WTC11 (cell line): ENCODE measurements at regions not wholly inside any gene's neighbourhood (a gene's known extent, or its start where the extent isn't known, plus 50 kb on each side); places are given as distances from the start of the nearest gene placed in this dataset.

Source experiments
- ATAC-seq: fragments of 200-7000 bp; cut with Tn5 transposase; 2 replicates; pipeline ENCODE4 v1.10.0; 2021; ENCODE audit warnings: mild to moderate bottlenecking, moderate library complexity
- CTCF ChIA-PET: fragments of 300-600 bp; sonication (Branson Sonifier 250); formaldehyde crosslinking; loops from one replicate; lab custom pipeline; 2021; ENCODE audit warnings: antibody characterized with exemption; lab: Charles Lee
- POLR2A ChIA-PET: fragments of 350-600 bp; sonication (Branson Sonifier 250); formaldehyde crosslinking; loops from one replicate; lab custom pipeline; 2021; ENCODE audit warnings: antibody characterized with exemption; lab: Charles Lee
- DNase-seq: peaks from one replicate; pipeline ENCODE4 v3.0.0; 2021; ENCODE audit warnings: low spot score
- H3K27ac Mint-ChIP-seq: 2 replicates; pipeline ENCODE4 v1.8.0; 2021; ENCODE audit warnings: mixed read lengths
- H3K27me3 Mint-ChIP-seq: 2 replicates; pipeline ENCODE4 v1.8.0; 2021; ENCODE audit warnings: low read depth, mild to moderate bottlenecking, moderate library complexity, mixed read lengths
- H3K36me3 Mint-ChIP-seq: 2 replicates; pipeline ENCODE4 v1.8.0; 2021; ENCODE audit warnings: mixed read lengths
- H3K4me1 Mint-ChIP-seq: 2 replicates; pipeline ENCODE4 v1.8.0; 2022; ENCODE audit warnings: mixed read lengths
- H3K4me3 Mint-ChIP-seq: 2 replicates; pipeline ENCODE4 v1.8.0; 2021; ENCODE audit warnings: mild to moderate bottlenecking, moderate library complexity, mixed read lengths
- H3K9me3 Mint-ChIP-seq: 2 replicates; pipeline ENCODE4 v1.8.0; 2021; ENCODE audit warnings: mixed read lengths
- AFF4 ChIP-seq: sonication (generic); formaldehyde crosslinking; IDR thresholded peaks from 2 replicates; pipeline ENCODE4 v1.8.1; 2023; ENCODE audit warnings: mild to moderate bottlenecking, missing genetic modification reagents, borderline replicate concordance
- ATF1 ChIP-seq: sonication (generic); formaldehyde crosslinking; IDR thresholded peaks from 2 replicates; pipeline ENCODE4 v1.8.1; 2023; ENCODE audit warnings: mild to moderate bottlenecking, moderate library complexity, missing genetic modification reagents
- E2F5 ChIP-seq: sonication (generic); formaldehyde crosslinking; IDR thresholded peaks from 2 replicates; pipeline ENCODE4 v1.8.1; 2022; ENCODE audit warnings: mild to moderate bottlenecking, moderate library complexity, missing genetic modification reagents
- ELF4 ChIP-seq: sonication (generic); formaldehyde crosslinking; IDR thresholded peaks from 2 replicates; pipeline ENCODE4 v1.8.1; 2022; ENCODE audit warnings: low read depth, mild to moderate bottlenecking, moderate library complexity, missing genetic modification reagents
- EMX1 ChIP-seq: fragments of 250-450 bp; sonication (Bioruptor Pico); IDR thresholded peaks from 2 replicates; pipeline ENCODE4 v1.8.0; 2021; ENCODE audit warnings: mild to moderate bottlenecking
- FOXJ3 ChIP-seq: sonication (generic); formaldehyde crosslinking; IDR thresholded peaks from 2 replicates; pipeline ENCODE4 v1.9.0; 2021; ENCODE audit warnings: missing genetic modification reagents, mild to moderate bottlenecking, borderline replicate concordance
- FOXP1 ChIP-seq: sonication (generic); formaldehyde crosslinking; IDR thresholded peaks from 2 replicates; pipeline ENCODE4 v1.8.0; 2022; ENCODE audit warnings: missing genetic modification reagents, mild to moderate bottlenecking, moderate library complexity, borderline replicate concordance
- FOXP4 ChIP-seq: sonication (generic); formaldehyde crosslinking; IDR thresholded peaks from 2 replicates; pipeline ENCODE4 v1.8.0; 2022; ENCODE audit warnings: mild to moderate bottlenecking, missing genetic modification reagents
- GTF2I ChIP-seq: fragments of 250-450 bp; sonication (Bioruptor Pico); conservative IDR thresholded peaks from 2 replicates; pipeline ENCODE4 v1.4.0; 2021; ENCODE audit warnings: mild to moderate bottlenecking
- HMGA2 ChIP-seq: fragments of 250-450 bp; sonication (Bioruptor Pico); IDR thresholded peaks from 2 replicates; pipeline ENCODE4 v1.4.0; 2021; ENCODE audit warnings: mild to moderate bottlenecking, moderate library complexity
- MXD4 ChIP-seq: fragments of 250-450 bp; sonication (Bioruptor Pico); IDR thresholded peaks from 2 replicates; pipeline ENCODE4 v1.8.0; 2021; ENCODE audit warnings: mild to moderate bottlenecking, moderate library complexity, borderline replicate concordance
- NFE2L1 ChIP-seq: sonication (generic); formaldehyde crosslinking; IDR thresholded peaks from 2 replicates; pipeline ENCODE4 v1.8.1; 2023; ENCODE audit warnings: missing genetic modification reagents
- NFYB ChIP-seq: sonication (generic); formaldehyde crosslinking; conservative IDR thresholded peaks from 2 replicates; pipeline ENCODE4 v1.8.0; 2022; ENCODE audit warnings: low read depth, missing genetic modification reagents
- NR1H2 ChIP-seq: sonication (generic); formaldehyde crosslinking; IDR thresholded peaks from 2 replicates; pipeline ENCODE4 v1.9.0; 2021; ENCODE audit warnings: mild to moderate bottlenecking, moderate library complexity, missing genetic modification reagents
- OVOL2 ChIP-seq: fragments of 250-450 bp; sonication (Bioruptor Pico); IDR thresholded peaks from 2 replicates; pipeline ENCODE4 v1.9.0; 2021; ENCODE audit warnings: mild to moderate bottlenecking, borderline replicate concordance
- PRDM15 ChIP-seq: sonication (generic); formaldehyde crosslinking; IDR thresholded peaks from 2 replicates; pipeline ENCODE4 v1.8.0; 2022; ENCODE audit warnings: missing genetic modification reagents
- RORB ChIP-seq: fragments of 250-450 bp; sonication (Bioruptor Pico); IDR thresholded peaks from 2 replicates; pipeline ENCODE4 v1.9.0; 2021; ENCODE audit warnings: mild to moderate bottlenecking
- SMAD4 ChIP-seq: sonication (generic); formaldehyde crosslinking; IDR thresholded peaks from 2 replicates; pipeline ENCODE4 v1.8.0; 2022; ENCODE audit warnings: mild to moderate bottlenecking, missing genetic modification reagents
- SP1 ChIP-seq: sonication (generic); formaldehyde crosslinking; conservative IDR thresholded peaks from 2 replicates; pipeline ENCODE4 v1.8.1; 2022; ENCODE audit warnings: missing genetic modification reagents
- TCF7 ChIP-seq: sonication (generic); formaldehyde crosslinking; IDR thresholded peaks from 2 replicates; pipeline ENCODE4 v1.8.0; 2022; ENCODE audit warnings: mild to moderate bottlenecking, low read depth, missing genetic modification reagents, moderate library complexity
- ZNF138 ChIP-seq: sonication (generic); formaldehyde crosslinking; conservative IDR thresholded peaks from 2 replicates; pipeline ENCODE4 v1.8.1; 2022; ENCODE audit warnings: mild to moderate bottlenecking, moderate library complexity, missing genetic modification reagents
- ZNF232 ChIP-seq: sonication (generic); formaldehyde crosslinking; IDR thresholded peaks from 2 replicates; pipeline ENCODE4 v1.8.0; 2022; ENCODE audit warnings: mild to moderate bottlenecking, missing genetic modification reagents
- ZNF671 ChIP-seq: fragments of 250-450 bp; sonication (Bioruptor Pico); IDR thresholded peaks from 2 replicates; pipeline ENCODE4 v1.8.0; 2021; ENCODE audit warnings: mild to moderate bottlenecking
- TF ChIP-seq, protein P1 (sequence below): sonication (generic); formaldehyde crosslinking; IDR thresholded peaks from 2 replicates; pipeline ENCODE4 v1.8.1; 2023; ENCODE audit warnings: mild to moderate bottlenecking, missing genetic modification reagents, moderate library complexity
- TF ChIP-seq, protein P2 (sequence below): fragments of 250-450 bp; sonication (Bioruptor Pico); conservative IDR thresholded peaks from 2 replicates; pipeline ENCODE4 v1.9.0; 2021; ENCODE audit warnings: mild to moderate bottlenecking

DNA sequence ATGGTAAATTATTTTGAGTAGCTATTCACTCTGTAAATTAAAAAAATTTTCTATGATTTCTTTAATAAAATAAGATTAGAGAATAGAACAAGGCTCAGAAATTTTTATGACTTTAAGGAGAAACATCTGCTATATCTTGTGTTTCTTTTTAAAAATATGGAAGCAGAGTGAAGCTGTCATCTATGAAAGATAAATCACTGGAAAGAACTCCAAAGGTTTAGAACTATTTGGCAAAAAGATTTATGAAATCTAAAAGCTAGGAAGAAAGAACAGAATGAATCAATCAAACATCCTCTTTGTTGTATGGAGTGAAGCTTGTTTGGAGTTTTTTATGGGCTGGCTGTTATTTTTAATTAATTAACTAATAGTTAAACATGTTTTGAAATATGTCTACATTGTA lies 89.8 kb upstream of the ACTBL2 start:
- TF ChIP-seq HMGA2 (CRISPR knock-in tag): no peak
- TF ChIP-seq E2F5 (CRISPR knock-in tag): no peak
- TF ChIP-seq OVOL2 (CRISPR knock-in tag): no peak
- no peak for TF ChIP-seq SMAD4 (CRISPR knock-in tag)
- no peak for TF ChIP-seq PRDM15 (CRISPR knock-in tag)
- no peak for TF ChIP-seq RORB
- no peak for TF ChIP-seq ELF4 (CRISPR knock-in tag)
- no peak for TF ChIP-seq SP1 (CRISPR knock-in tag)
- no peak for TF ChIP-seq MXD4 (CRISPR knock-in tag)
- no peak for TF ChIP-seq NFYB (CRISPR knock-in tag)
- no peak for TF ChIP-seq FOXJ3 (CRISPR knock-in tag)
- TF ChIP-seq GTF2I (CRISPR knock-in tag): no peak
- TF ChIP-seq AFF4 (CRISPR knock-in tag): no peak
- TF ChIP-seq ZNF138 (CRISPR knock-in tag): no peak
- TF ChIP-seq FOXP1 (CRISPR knock-in tag): no peak
- TF ChIP-seq ZNF671 (CRISPR knock-in tag): no peak
- TF ChIP-seq NFE2L1 (CRISPR knock-in tag): no peak
- no peak for TF ChIP-seq EMX1 (CRISPR knock-in tag)
- TF ChIP-seq, all 79 proteins: peak for 0
- no peak for ATAC-seq
- H3K4me3 Mint-ChIP-seq: no peak overlapping the region
- H3K36me3 Mint-ChIP-seq: no peaks in the 10 kb centered on the region
- CTCF ChIA-PET: no interaction called here
- no peak for DNase-seq
- H3K9me3 Mint-ChIP-seq: 0 out of 2 replicates have a peak, but pooled peaks cover 3% of the 10 kb centered on the region
- H3K4me1 Mint-ChIP-seq: peaks cover 4% of the 10 kb centered on the region
- H3K27ac Mint-ChIP-seq: no peak overlapping the region
- POLR2A ChIA-PET: no interaction called here
- no peaks in the 10 kb centered on the region; the same call in 1 of the 2 replicates for H3K27me3 Mint-ChIP-seq

GRCh38 chr5:57569601-57570000 lies 87.0 kb upstream of the ACTBL2 start:
- Mint-ChIP-seq H3K27me3 (no peaks in the 10 kb centered on the region; the same call in 1 of the 2 replicates), H3K4me3 (no peak overlapping the region), H3K27ac (no peak overlapping the region), H3K9me3 (0 out of 2 replicates have a peak, but pooled peaks cover 3% of the 10 kb centered on the region), H3K4me1 (peaks cover 5% of the 10 kb centered on the region; the same call in 1 of the 2 replicates), H3K36me3 (no peaks in the 10 kb centered on the region)
- ChIA-PET POLR2A (no interaction called here), CTCF (no interaction called here)
- ATAC-seq: no peak
- DNase-seq: no peak
- TF ChIP-seq FOXP4 (no peak), NR1H2 (no peak), TCF7 (CRISPR knock-in tag) (no peak), ATF1 (CRISPR knock-in tag) (no peak), HMGA2 (CRISPR knock-in tag) (no peak), ZNF232 (CRISPR knock-in tag) (no peak)
- TF ChIP-seq, protein P1, sequence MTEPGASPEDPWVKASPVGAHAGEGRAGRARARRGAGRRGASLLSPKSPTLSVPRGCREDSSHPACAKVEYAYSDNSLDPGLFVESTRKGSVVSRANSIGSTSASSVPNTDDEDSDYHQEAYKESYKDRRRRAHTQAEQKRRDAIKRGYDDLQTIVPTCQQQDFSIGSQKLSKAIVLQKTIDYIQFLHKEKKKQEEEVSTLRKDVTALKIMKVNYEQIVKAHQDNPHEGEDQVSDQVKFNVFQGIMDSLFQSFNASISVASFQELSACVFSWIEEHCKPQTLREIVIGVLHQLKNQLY (CRISPR knock-in tag): no peak
- TF ChIP-seq, protein P2, sequence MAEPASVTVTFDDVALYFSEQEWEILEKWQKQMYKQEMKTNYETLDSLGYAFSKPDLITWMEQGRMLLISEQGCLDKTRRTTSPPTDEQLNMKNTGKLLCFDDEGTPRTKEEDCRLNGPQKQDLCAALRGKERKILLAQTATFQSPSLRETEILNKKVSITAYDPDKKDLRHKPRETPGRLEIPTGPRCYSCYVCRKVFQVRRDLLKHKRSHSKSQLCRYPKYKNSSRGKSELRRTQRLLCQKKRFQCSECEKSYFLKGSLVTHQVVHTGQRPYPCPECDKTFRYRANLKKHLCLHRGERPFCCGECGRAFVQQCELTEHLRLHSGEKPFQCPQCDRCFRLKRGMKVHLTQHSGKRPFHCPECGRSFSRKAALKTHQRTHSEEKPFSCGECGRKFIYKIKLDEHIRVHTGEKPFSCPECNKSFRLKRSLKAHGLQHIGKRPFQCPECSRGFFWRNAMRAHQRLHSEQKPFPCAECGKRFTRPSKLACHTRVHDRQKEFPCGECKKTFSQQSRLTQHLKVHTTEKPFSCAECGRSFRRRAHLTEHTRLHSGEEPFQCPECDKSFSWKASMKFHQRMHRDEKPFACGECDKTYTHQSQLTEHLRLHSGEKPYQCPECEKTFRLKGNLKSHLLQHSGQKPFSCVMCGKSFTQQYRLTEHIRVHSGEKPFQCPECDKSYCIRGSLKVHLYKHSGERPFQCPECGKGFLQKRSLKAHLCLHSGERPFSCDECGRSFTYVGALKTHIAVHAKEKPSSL (CRISPR knock-in tag): no peak
